ENCODE measurements at regions not wholly inside any gene's neighbourhood (a gene's known extent, or its start where the extent isn't known, plus 50 kb on each side); places are given as distances from the start of the nearest gene placed in this dataset.
A peak's percentile ranks its signal among the peaks of the same experiment; 100 is the strongest.

- Histone ChIP-seq H3F3A (ENCODE audit: insufficient read depth) (no peaks in the 10 kb centered on the region), H3K27ac (no peak overlapping the region), H3K36me3 (ENCODE audit: low read depth) (no peaks in the 10 kb centered on the region), H4K20me1 (ENCODE audit: insufficient read depth) (no peaks in the 10 kb centered on the region), H3K79me2 (ENCODE audit: insufficient read depth) (no peaks in the 10 kb centered on the region), H3K4me1 (ENCODE audit: insufficient read depth) (0 out of 2 replicates have a peak, but pooled peaks cover 5% of the 10 kb centered on the region), H2AFZ (no peak overlapping the region), H3K9ac (no peak overlapping the region), H3K27me3 (replicated peaks; ENCODE audit: insufficient read depth) (peaks cover 14% of the 10 kb centered on the region; the same call in 1 of the 2 replicates), H3K4me3 (no peak overlapping the region), H3K4me2 (ENCODE audit: unreplicated experiment) (no peak overlapping the region), H3K9me2 (ENCODE audit: insufficient read depth) (no peaks in the 10 kb centered on the region), H3K9me3 (ENCODE audit: low read depth) (no peaks in the 10 kb centered on the region)
- in situ Hi-C loops (cut with MboI) = no loop called here
- WGBS, 2 experiments (ENCODE audit: low coverage in 1 of 2, low lambda C conversion rate in 2 of 2, missing lambda C conversion rate in 2 of 2) = 20 to 25% methylated on average over 15 of the region's 15 CpGs
- peak; percentile 65 for DNase-seq
- no peak for TF ChIP-seq EZH2 (IDR thresholded peaks at IDR 0.05; ENCODE audit: insufficient read depth, poor library complexity, severe bottlenecking)
Measured at GRCh38 chr17:79201536-79202227, 127.1 kb downstream of the ENGASE start.

GRCh38 chr17:79201119-79201518, 126.5 kb downstream of the ENGASE start:
- H3K9me2 ChIP-seq (ENCODE audit: insufficient read depth) = no peaks in the 10 kb centered on the region
- in situ Hi-C loops (cut with MboI) = no loop called here
- H4K20me1 ChIP-seq (ENCODE audit: insufficient read depth) = no peaks in the 10 kb centered on the region
- TF ChIP-seq EZH2phosphoT487 (IDR thresholded peaks at IDR 0.05; ENCODE audit: insufficient read depth, low read depth) (no peak), EZH2 (IDR thresholded peaks at IDR 0.05; ENCODE audit: insufficient read depth, poor library complexity, severe bottlenecking) (no peak)
- DNase-seq = no peak
- H3K79me2 ChIP-seq (ENCODE audit: insufficient read depth) = no peaks in the 10 kb centered on the region
- 0 out of 2 replicates have a peak, but pooled peaks cover 5% of the 10 kb centered on the region for H3K4me1 ChIP-seq (ENCODE audit: insufficient read depth)
- H3K4me2 ChIP-seq (ENCODE audit: unreplicated experiment) = no peak overlapping the region
- H3K4me3 ChIP-seq = no peak overlapping the region
- no peak overlapping the region for H3K27ac ChIP-seq
- H3K36me3 ChIP-seq (ENCODE audit: low read depth) = no peaks in the 10 kb centered on the region
- H3K9me3 ChIP-seq (ENCODE audit: low read depth) = no peaks in the 10 kb centered on the region
- no peak overlapping the region for H2AFZ ChIP-seq
- peaks cover 11% of the 10 kb centered on the region; the same call in 1 of the 2 replicates for H3K27me3 ChIP-seq (replicated peaks; ENCODE audit: insufficient read depth)
- H3K9ac ChIP-seq = no peak overlapping the region
- no peaks in the 10 kb centered on the region for H3F3A ChIP-seq (ENCODE audit: insufficient read depth)
- 20 to 29% methylated on average over 6 of the region's 6 CpGs for WGBS, 2 experiments (ENCODE audit: low coverage in 1 of 2, low lambda C conversion rate in 2 of 2, missing lambda C conversion rate in 2 of 2)

- H3K9me2 ChIP-seq (ENCODE audit: insufficient read depth) = no peaks in the 10 kb centered on the region
- in situ Hi-C loops (cut with MboI) = no loop called here
- 0 out of 2 replicates have a peak, but pooled peaks cover 1% of the 10 kb centered on the region for H3K4me1 ChIP-seq (ENCODE audit: insufficient read depth)
- no peaks in the 10 kb centered on the region for H3K9me3 ChIP-seq (ENCODE audit: low read depth)
- no peaks in the 10 kb centered on the region for H3K36me3 ChIP-seq (ENCODE audit: low read depth)
- 52 to 54% methylated on average over 10 of the region's 10 CpGs for WGBS, 2 experiments (ENCODE audit: low coverage in 1 of 2, low lambda C conversion rate in 2 of 2, missing lambda C conversion rate in 2 of 2)
- H3K27me3 ChIP-seq (replicated peaks; ENCODE audit: insufficient read depth) = peaks cover 21% of the 10 kb centered on the region; the same call in 1 of the 2 replicates
- TF ChIP-seq EZH2phosphoT487 (IDR thresholded peaks at IDR 0.05; ENCODE audit: insufficient read depth, low read depth) = no peak
- H3K27ac ChIP-seq = no peak overlapping the region
- no peaks in the 10 kb centered on the region for H3K79me2 ChIP-seq (ENCODE audit: insufficient read depth)
- no peak overlapping the region for H3K9ac ChIP-seq
- no peak for DNase-seq
- H4K20me1 ChIP-seq (ENCODE audit: insufficient read depth) = no peaks in the 10 kb centered on the region
- no peaks in the 10 kb centered on the region for H3F3A ChIP-seq (ENCODE audit: insufficient read depth)
- no peak overlapping the region for H3K4me2 ChIP-seq (ENCODE audit: unreplicated experiment)
- H2AFZ ChIP-seq = no peak overlapping the region
- no peak overlapping the region for H3K4me3 ChIP-seq
Measured at GRCh38 chr17:79196913-79197312, 122.3 kb downstream of the ENGASE start.

- 5 to 7% methylated on average over 22 of the region's 22 CpGs for whole genome bisulfite sequencing, 2 experiments (ENCODE audit: low coverage in 1 of 2, low lambda C conversion rate in 2 of 2, missing lambda C conversion rate in 2 of 2)
- in situ Hi-C loops (cut with MboI) = no loop called here
Measured at GRCh38 chr17:79192503-79193351, 118.1 kb downstream of the ENGASE start.

More at GRCh38 chr17:79192503-79193351, 118.1 kb downstream of the ENGASE start:
- H3K4me2 ChIP-seq (ENCODE audit: unreplicated experiment) = no peak overlapping the region
- H3K27ac ChIP-seq = no peak overlapping the region
- no peaks in the 10 kb centered on the region for H3K9me2 ChIP-seq (ENCODE audit: insufficient read depth)
- no peak overlapping the region for H3K4me3 ChIP-seq
- H3K9me3 ChIP-seq (ENCODE audit: low read depth) = no peaks in the 10 kb centered on the region
- no peaks in the 10 kb centered on the region for H3F3A ChIP-seq (ENCODE audit: insufficient read depth)
- no peaks in the 10 kb centered on the region for H3K79me2 ChIP-seq (ENCODE audit: insufficient read depth)
- no peak for TF ChIP-seq EZH2 (IDR thresholded peaks at IDR 0.05; ENCODE audit: insufficient read depth, poor library complexity, severe bottlenecking)
- H3K9ac ChIP-seq = no peak overlapping the region
- peak; percentile 64 for DNase-seq
- peaks cover 22% of the 10 kb centered on the region for H3K27me3 ChIP-seq (replicated peaks; ENCODE audit: insufficient read depth)
- no peaks in the 10 kb centered on the region for H3K36me3 ChIP-seq (ENCODE audit: low read depth)
- no peaks in the 10 kb centered on the region for H4K20me1 ChIP-seq (ENCODE audit: insufficient read depth)
- H2AFZ ChIP-seq = no peak overlapping the region
- H3K4me1 ChIP-seq (ENCODE audit: insufficient read depth) = no peaks in the 10 kb centered on the region

All from GM23248 (cell line).